HFFc6 (cell line): ENCODE measurements at regions not wholly inside any gene's neighbourhood (a gene's known extent, or its start where the extent isn't known, plus 50 kb on each side); places are given as distances from the start of the nearest gene placed in this dataset.
"Not testable (repeated sequence)": the region's sequence is repeated elsewhere in the genome, so short reads cannot be mapped to it uniquely, and the experiment has no call there.

Experiments
- DNase-seq: peaks from one replicate; pipeline ENCODE4 v3.0.0-alpha.2; 2018
- H3K27ac Mint-ChIP-seq: 2 replicates; pipeline ENCODE4 v1.8.0; 2020; ENCODE audit warnings: mild to moderate bottlenecking, mixed read lengths
- H3K27me3 Mint-ChIP-seq: 2 replicates; pipeline ENCODE4 v1.8.0; 2021; ENCODE audit warnings: mild to moderate bottlenecking, moderate library complexity, mixed read lengths; ENCODE audit not compliant: insufficient read depth
- H3K36me3 Mint-ChIP-seq: 2 replicates; pipeline ENCODE4 v1.8.0; 2021; ENCODE audit warnings: low read depth, mixed read lengths
- H3K4me1 Mint-ChIP-seq: 2 replicates; pipeline ENCODE4 v1.8.0; 2020; ENCODE audit warnings: low read depth, mixed read lengths
- H3K4me3 Mint-ChIP-seq: 2 replicates; pipeline ENCODE4 v1.8.0; 2020; ENCODE audit warnings: mild to moderate bottlenecking, moderate library complexity, mixed read lengths
- H3K9me3 Mint-ChIP-seq: 2 replicates; pipeline ENCODE4 v1.8.0; 2020; ENCODE audit warnings: mild to moderate bottlenecking, mixed read lengths
- TF ChIP-seq, protein P1 (sequence below): fragments of 200-600 bp; sonication (generic); IDR thresholded peaks from 2 replicates; pipeline ENCODE4 v1.5.0; 2021; ENCODE audit warnings: antibody characterized with exemption, mild to moderate bottlenecking

- H3K4me1 Mint-ChIP-seq = peaks cover 27% of the 10 kb centered on the region
- H3K36me3 Mint-ChIP-seq = no peaks in the 10 kb centered on the region
- H3K9me3 Mint-ChIP-seq = no peaks in the 10 kb centered on the region
- TF ChIP-seq, protein P1, sequence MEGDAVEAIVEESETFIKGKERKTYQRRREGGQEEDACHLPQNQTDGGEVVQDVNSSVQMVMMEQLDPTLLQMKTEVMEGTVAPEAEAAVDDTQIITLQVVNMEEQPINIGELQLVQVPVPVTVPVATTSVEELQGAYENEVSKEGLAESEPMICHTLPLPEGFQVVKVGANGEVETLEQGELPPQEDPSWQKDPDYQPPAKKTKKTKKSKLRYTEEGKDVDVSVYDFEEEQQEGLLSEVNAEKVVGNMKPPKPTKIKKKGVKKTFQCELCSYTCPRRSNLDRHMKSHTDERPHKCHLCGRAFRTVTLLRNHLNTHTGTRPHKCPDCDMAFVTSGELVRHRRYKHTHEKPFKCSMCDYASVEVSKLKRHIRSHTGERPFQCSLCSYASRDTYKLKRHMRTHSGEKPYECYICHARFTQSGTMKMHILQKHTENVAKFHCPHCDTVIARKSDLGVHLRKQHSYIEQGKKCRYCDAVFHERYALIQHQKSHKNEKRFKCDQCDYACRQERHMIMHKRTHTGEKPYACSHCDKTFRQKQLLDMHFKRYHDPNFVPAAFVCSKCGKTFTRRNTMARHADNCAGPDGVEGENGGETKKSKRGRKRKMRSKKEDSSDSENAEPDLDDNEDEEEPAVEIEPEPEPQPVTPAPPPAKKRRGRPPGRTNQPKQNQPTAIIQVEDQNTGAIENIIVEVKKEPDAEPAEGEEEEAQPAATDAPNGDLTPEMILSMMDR = no peak
- no peak overlapping the region for H3K4me3 Mint-ChIP-seq
- DNase-seq = no peak
- no peak overlapping the region for H3K27ac Mint-ChIP-seq
- H3K27me3 Mint-ChIP-seq = no peaks in the 10 kb centered on the region
These were observed 117.4 kb upstream of the DNAJC10 start for GRCh38 chr2:182598626-182599025.

GRCh38 chr2:182605166-182605565, 110.9 kb upstream of the DNAJC10 start:
- Mint-ChIP-seq H3K4me3 (no peak overlapping the region), H3K27ac (no peak overlapping the region), H3K4me1 (peaks cover 13% of the 10 kb centered on the region), H3K36me3 (peaks cover 14% of the 10 kb centered on the region), H3K27me3 (no peaks in the 10 kb centered on the region), H3K9me3 (peaks cover 8% of the 10 kb centered on the region)
- DNase-seq = no peak
- TF ChIP-seq, protein P1 = no peak

DNA sequence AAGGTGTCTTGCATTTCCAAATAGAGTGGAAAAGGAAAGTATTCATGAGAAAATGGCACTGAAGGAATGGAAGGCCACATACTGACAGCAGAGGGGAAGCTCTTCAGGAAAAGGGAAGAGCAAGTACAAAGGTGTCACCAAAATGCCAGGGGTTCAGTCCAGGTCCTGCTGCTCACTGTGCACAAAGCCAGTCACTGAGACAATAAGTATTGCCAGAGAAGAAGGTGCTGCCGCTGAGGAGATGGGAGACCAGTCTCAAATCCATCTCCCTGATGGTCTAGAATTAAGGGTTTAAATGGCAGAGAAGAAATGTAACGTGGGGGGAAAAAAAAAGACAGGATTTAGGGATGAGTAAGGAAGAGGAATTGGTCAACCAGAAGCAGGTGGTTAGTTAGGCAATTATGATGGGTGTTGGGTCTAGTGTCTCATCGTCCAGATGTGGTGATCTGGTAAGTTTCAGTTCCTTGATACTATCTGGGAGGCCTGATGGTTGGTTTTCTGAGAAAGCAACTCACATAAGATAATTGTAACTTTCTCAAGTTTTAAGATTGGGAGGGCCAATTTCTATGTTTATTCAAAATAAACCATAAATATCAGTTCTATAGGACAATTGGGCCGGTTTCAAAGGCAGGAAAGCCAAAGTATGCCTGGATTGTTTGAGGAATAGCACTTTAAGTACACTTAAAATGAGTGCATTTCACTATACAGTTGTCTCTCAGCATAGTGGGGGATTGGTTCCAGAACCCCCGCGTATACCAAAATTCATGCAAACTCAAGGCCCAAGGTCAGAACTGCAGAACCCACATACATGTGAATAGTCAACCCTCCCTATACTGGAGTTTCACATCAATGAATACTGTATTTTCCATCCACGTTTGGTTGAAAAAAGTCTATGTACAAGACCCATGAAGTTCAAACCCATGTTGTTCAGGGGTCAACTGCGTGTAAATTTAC, 109.1 kb upstream of the DNAJC10 start:
- TF ChIP-seq, protein P1 = no peak
- H3K4me3 Mint-ChIP-seq = no peak overlapping the region

DNA sequence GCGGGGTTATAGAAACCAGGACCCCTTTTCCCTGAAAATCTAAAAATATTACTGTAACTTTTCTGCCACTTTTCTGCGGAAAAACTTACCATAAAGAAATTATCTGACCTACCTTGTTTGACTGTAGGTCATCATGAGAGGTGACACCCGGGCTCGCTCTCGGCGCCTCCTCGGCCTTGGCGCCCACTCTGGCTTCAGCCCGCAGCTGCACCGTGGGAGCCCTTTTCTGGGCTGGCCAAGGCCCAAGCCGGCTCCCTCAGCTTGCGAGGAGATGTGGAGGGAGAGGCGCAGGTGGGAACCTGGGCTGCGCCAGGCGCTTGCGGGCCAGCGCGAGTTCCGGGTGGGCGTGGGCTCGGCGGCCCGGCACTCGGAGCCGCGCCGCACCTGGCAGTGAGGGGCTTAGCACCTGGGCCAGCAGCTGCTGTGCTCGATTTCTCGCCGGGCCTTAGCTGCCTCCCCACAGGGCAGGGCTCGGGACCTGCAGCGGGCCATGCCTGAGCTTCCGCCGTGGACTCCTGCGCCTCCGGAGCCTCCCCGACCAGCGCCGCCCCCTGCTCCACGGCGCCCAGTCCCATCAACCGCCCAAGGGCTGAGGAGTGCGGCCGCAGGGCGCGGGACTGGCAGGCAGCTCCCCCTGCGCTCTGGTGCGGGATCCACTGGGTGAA, 107.7 kb upstream of the DNAJC10 start:
- Mint-ChIP-seq H3K4me1 (peaks cover 13% of the 10 kb centered on the region), H3K27ac (no peak overlapping the region), H3K36me3 (peaks cover 14% of the 10 kb centered on the region), H3K4me3 (no peak overlapping the region), H3K9me3 (peaks cover 8% of the 10 kb centered on the region), H3K27me3 (no peaks in the 10 kb centered on the region; the same call in 1 of the 2 replicates)
- no peak for DNase-seq
- TF ChIP-seq, protein P1 = no peak

More for the DNA sequence above, 109.1 kb upstream of the DNAJC10 start:
- Mint-ChIP-seq H3K36me3 (peaks cover 14% of the 10 kb centered on the region), H3K4me1 (peaks cover 13% of the 10 kb centered on the region), H3K27me3 (no peaks in the 10 kb centered on the region; the same call in 1 of the 2 replicates), H3K27ac (no peak overlapping the region), H3K9me3 (peaks cover 8% of the 10 kb centered on the region)
- DNase-seq = no peak

GRCh38 chr2:182609005-182609404, 107.1 kb upstream of the DNAJC10 start:
- DNase-seq, H3K9me3 Mint-ChIP-seq, H3K27ac Mint-ChIP-seq, H3K4me3 Mint-ChIP-seq, H3K27me3 Mint-ChIP-seq: not testable (repeated sequence)
- H3K36me3 Mint-ChIP-seq = peaks cover 14% of the 10 kb centered on the region
- peaks cover 13% of the 10 kb centered on the region for H3K4me1 Mint-ChIP-seq

- no peak overlapping the region for H3K27ac Mint-ChIP-seq
- H3K36me3 Mint-ChIP-seq = peaks cover 14% of the 10 kb centered on the region
- no peak overlapping the region for H3K4me3 Mint-ChIP-seq
- no peak for DNase-seq
- peaks cover 16% of the 10 kb centered on the region for H3K4me1 Mint-ChIP-seq
- H3K27me3 Mint-ChIP-seq = no peaks in the 10 kb centered on the region; the same call in 1 of the 2 replicates
- TF ChIP-seq, protein P1 = no peak
- H3K9me3 Mint-ChIP-seq = peaks cover 8% of the 10 kb centered on the region
These were observed 105.8 kb upstream of the DNAJC10 start for GRCh38 chr2:182610231-182610630.
